ENCODE measurements at regions not wholly inside any gene's neighbourhood (a gene's known extent, or its start where the extent isn't known, plus 50 kb on each side); places are given as distances from the start of the nearest gene placed in this dataset.

GRCh38 chr4:161002386-161002785, 1161.4 kb downstream of the FSTL5 start:
- Mint-ChIP-seq H3K27me3 (ENCODE audit: low read depth) (no peaks in the 10 kb centered on the region), H3K36me3 (ENCODE audit: low read depth) (no peaks in the 10 kb centered on the region), H3K4me3 (ENCODE audit: low read depth) (no peak overlapping the region), H3K27ac (no peak overlapping the region), H3K9me3 (peaks cover 23% of the 10 kb centered on the region), H3K4me1 (ENCODE audit: low read depth) (no peaks in the 10 kb centered on the region)
- intact Hi-C loops (cut with micrococcal nuclease), result no loop called here
- no peak for DNase-seq (ENCODE audit: low spot score)

- Mint-ChIP-seq H3K4me1 (ENCODE audit: low read depth) (no peaks in the 10 kb centered on the region), H3K36me3 (ENCODE audit: low read depth) (no peaks in the 10 kb centered on the region), H3K27ac (no peak overlapping the region), H3K4me3 (ENCODE audit: low read depth) (no peak overlapping the region), H3K27me3 (ENCODE audit: low read depth) (no peaks in the 10 kb centered on the region), H3K9me3 (peaks cover 26% of the 10 kb centered on the region)
- intact Hi-C loops (cut with micrococcal nuclease), result no loop called here
- DNase-seq (ENCODE audit: low spot score), result no peak
Measured at GRCh38 chr4:161003418-161004057, 1160.3 kb downstream of the FSTL5 start.

- H3K36me3 Mint-ChIP-seq (ENCODE audit: low read depth), result no peaks in the 10 kb centered on the region
- H3K4me3 Mint-ChIP-seq (ENCODE audit: low read depth), result no peak overlapping the region
- no peaks in the 10 kb centered on the region for H3K27me3 Mint-ChIP-seq (ENCODE audit: low read depth)
- H3K4me1 Mint-ChIP-seq (ENCODE audit: low read depth), result no peaks in the 10 kb centered on the region
- DNase-seq (ENCODE audit: low spot score), result no peak
- peaks cover 30% of the 10 kb centered on the region for H3K9me3 Mint-ChIP-seq
- no peak overlapping the region for H3K27ac Mint-ChIP-seq
- intact Hi-C loops (cut with micrococcal nuclease), result no loop called here
Measured at GRCh38 chr4:161005746-161006145, 1158.1 kb downstream of the FSTL5 start.

GRCh38 chr4:161008527-161008926, 1155.3 kb downstream of the FSTL5 start:
- no peak overlapping the region for H3K27ac Mint-ChIP-seq
- H3K27me3 Mint-ChIP-seq (ENCODE audit: low read depth), result no peaks in the 10 kb centered on the region
- DNase-seq (ENCODE audit: low spot score), result no peak
- H3K36me3 Mint-ChIP-seq (ENCODE audit: low read depth), result no peaks in the 10 kb centered on the region
- H3K9me3 Mint-ChIP-seq, result peaks cover 24% of the 10 kb centered on the region
- intact Hi-C loops (cut with micrococcal nuclease), result no loop called here
- no peak overlapping the region for H3K4me3 Mint-ChIP-seq (ENCODE audit: low read depth)
- H3K4me1 Mint-ChIP-seq (ENCODE audit: low read depth), result no peaks in the 10 kb centered on the region

GRCh38 chr4:161010227-161010626, 1153.6 kb downstream of the FSTL5 start:
- no peaks in the 10 kb centered on the region for H3K36me3 Mint-ChIP-seq (ENCODE audit: low read depth)
- no peaks in the 10 kb centered on the region for H3K27me3 Mint-ChIP-seq (ENCODE audit: low read depth)
- H3K9me3 Mint-ChIP-seq, result peaks cover 21% of the 10 kb centered on the region
- no peak for DNase-seq (ENCODE audit: low spot score)
- H3K27ac Mint-ChIP-seq, result no peak overlapping the region
- intact Hi-C loops (cut with micrococcal nuclease), result no loop called here
- no peak overlapping the region for H3K4me3 Mint-ChIP-seq (ENCODE audit: low read depth)
- no peaks in the 10 kb centered on the region for H3K4me1 Mint-ChIP-seq (ENCODE audit: low read depth)

Data from activated T-helper 2 cell treated with anti-CD3 and anti-CD28 coated beads, Interferon-gamma antibody, Interleukin-2, Interleukin-4, amounts not matched to agents 10 μg/mL and 5 μg/mL and 100 μg/mL, durations not matched to agents 14 hours and 24 hours and 36 hours (primary cell).